ENCODE measurements at regions not wholly inside any gene's neighbourhood (a gene's known extent, or its start where the extent isn't known, plus 50 kb on each side); places are given as distances from the start of the nearest gene placed in this dataset.

GRCh38 chr2:56531668-56532420, 348.1 kb downstream of the CCDC85A start:
- DNase-seq (no peak), ATAC-seq (peak in 1 of 4 donors; percentile 59)
- H3K27me3 ChIP-seq: no peaks in the 10 kb centered on the region
- H3K36me3 ChIP-seq: no peaks in the 10 kb centered on the region
- TF ChIP-seq POLR2A (IDR thresholded peaks at IDR 0.05): no peak
- TF ChIP-seq CTCF (IDR thresholded peaks at IDR 0.05): no peak
- H3K4me3 ChIP-seq: no peak overlapping the region
- H3K9me3 ChIP-seq: no peaks in the 10 kb centered on the region
- intact Hi-C loops (cut with DNase I): no loop called here
- no peaks in the 10 kb centered on the region for H3K4me1 ChIP-seq
- H3K27ac ChIP-seq: no peak overlapping the region

GRCh38 chr2:56534321-56534720, 350.5 kb downstream of the CCDC85A start:
- 75% methylated on average over 2 of the region's 2 CpGs for WGBS (ENCODE audit: insufficient coverage, low coverage, low lambda C conversion rate, missing lambda C conversion rate)
- TF ChIP-seq POLR2A (IDR thresholded peaks at IDR 0.05) (no peak), CTCF (IDR thresholded peaks at IDR 0.05) (no peak)
- Histone ChIP-seq H3K27ac (no peak overlapping the region), H3K36me3 (no peaks in the 10 kb centered on the region), H3K4me3 (no peak overlapping the region), H3K9me3 (no peaks in the 10 kb centered on the region), H3K27me3 (no peaks in the 10 kb centered on the region), H3K4me1 (no peaks in the 10 kb centered on the region)
- intact Hi-C loops (cut with DNase I): no loop called here
- DNase-seq (no peak), ATAC-seq (no peak)

- Histone ChIP-seq H3K9me3 (no peaks in the 10 kb centered on the region), H3K4me1 (no peaks in the 10 kb centered on the region), H3K4me3 (no peak overlapping the region), H3K27me3 (no peaks in the 10 kb centered on the region), H3K27ac (no peak overlapping the region), H3K36me3 (no peaks in the 10 kb centered on the region)
- TF ChIP-seq POLR2A (IDR thresholded peaks at IDR 0.05): no peak
- TF ChIP-seq CTCF (IDR thresholded peaks at IDR 0.05): no peak
- no peak for DNase-seq
- intact Hi-C loops (cut with DNase I): no loop called here
- 39% methylated on average over 3 of the region's 3 CpGs for WGBS (ENCODE audit: insufficient coverage, low coverage, low lambda C conversion rate, missing lambda C conversion rate)
- no peak for ATAC-seq
Measured at GRCh38 chr2:56537756-56538155, 354.0 kb downstream of the CCDC85A start.

- WGBS (ENCODE audit: insufficient coverage, low coverage, low lambda C conversion rate, missing lambda C conversion rate): 60% methylated on average over 2 of the region's 2 CpGs
- Histone ChIP-seq H3K27ac (no peak overlapping the region), H3K36me3 (no peaks in the 10 kb centered on the region), H3K27me3 (no peaks in the 10 kb centered on the region), H3K4me3 (no peak overlapping the region), H3K9me3 (no peaks in the 10 kb centered on the region), H3K4me1 (no peaks in the 10 kb centered on the region)
- intact Hi-C loops (cut with DNase I): no loop called here
- DNase-seq (no peak), ATAC-seq (no peak)
- TF ChIP-seq CTCF (IDR thresholded peaks at IDR 0.05) (no peak), POLR2A (IDR thresholded peaks at IDR 0.05) (no peak)
Measured at GRCh38 chr2:56539618-56540017, 355.8 kb downstream of the CCDC85A start.

GRCh38 chr2:56540467-56540866, 356.7 kb downstream of the CCDC85A start:
- Histone ChIP-seq H3K36me3 (no peaks in the 10 kb centered on the region), H3K27ac (no peak overlapping the region), H3K27me3 (no peaks in the 10 kb centered on the region), H3K4me1 (no peaks in the 10 kb centered on the region), H3K4me3 (no peak overlapping the region), H3K9me3 (no peaks in the 10 kb centered on the region)
- 71% methylated on average over 1 of the region's 1 CpG for WGBS (ENCODE audit: insufficient coverage, low coverage, low lambda C conversion rate, missing lambda C conversion rate)
- no peak for TF ChIP-seq POLR2A (IDR thresholded peaks at IDR 0.05)
- no peak for TF ChIP-seq CTCF (IDR thresholded peaks at IDR 0.05)
- no peak for DNase-seq
- intact Hi-C loops (cut with DNase I): no loop called here
- ATAC-seq: no peak
